Endothelial cell of umbilical vein (primary cell): ENCODE measurements at regions not wholly inside any gene's neighbourhood (a gene's known extent, or its start where the extent isn't known, plus 50 kb on each side); places are given as distances from the start of the nearest gene placed in this dataset.

Experiments used
- EZH2 ChIP-seq: IDR thresholded peaks from 2 replicates; pipeline ENCODE4 v1.6.1; 2012; ENCODE audit warnings: borderline replicate concordance, low read depth, mild to moderate bottlenecking, moderate library complexity, low read length, inconsistent platforms; ENCODE audit not compliant: severe bottlenecking
- FOS ChIP-seq: IDR thresholded peaks from 2 replicates; pipeline ENCODE4 v1.6.1; 2011; ENCODE audit warnings: mild to moderate bottlenecking, low read length, moderate library complexity, borderline replicate concordance; ENCODE audit not compliant: insufficient read depth
- GATA2 ChIP-seq: IDR thresholded peaks from 2 replicates; pipeline ENCODE4 v1.7.0; 2011; ENCODE audit warnings: low read depth, mild to moderate bottlenecking, moderate library complexity, mixed read lengths, low read length; ENCODE audit not compliant: insufficient read length, insufficient read depth
- MAX ChIP-seq: IDR thresholded peaks from 2 replicates; pipeline ENCODE4 v1.6.1; 2011; ENCODE audit not compliant: insufficient read depth, insufficient read length
- MYC ChIP-seq: IDR thresholded peaks from one replicate; pipeline ENCODE4 v1.6.1; 2011; ENCODE audit warnings: mild to moderate bottlenecking, low read depth, low read length
- POLR2AphosphoS5 ChIP-seq: IDR thresholded peaks from 2 replicates; pipeline ENCODE4 v1.6.1; 2012; ENCODE audit warnings: low read depth, mild to moderate bottlenecking, control low read depth, low read length, moderate library complexity; ENCODE audit not compliant: insufficient read depth
- TF ChIP-seq, protein P1 (sequence below), 2 donors: IDR thresholded peaks; 1 replicate in 1 of 2; 2 replicates in 1 of 2; pipeline ENCODE4 v1.5.1; 2011; ENCODE audit warnings: low read length in 2 of 2, mild to moderate bottlenecking in 2 of 2, moderate library complexity in 2 of 2, control low read depth in 1 of 2, inconsistent platforms in 1 of 2, low read depth in 1 of 2; ENCODE audit not compliant: insufficient read depth in 1 of 2; ENCODE audit errors: extremely low read depth in 1 of 2

GRCh38 chr15:26214290-26214689 lies 351.2 kb upstream of the ATP10A start:
- TF ChIP-seq, protein P1, sequence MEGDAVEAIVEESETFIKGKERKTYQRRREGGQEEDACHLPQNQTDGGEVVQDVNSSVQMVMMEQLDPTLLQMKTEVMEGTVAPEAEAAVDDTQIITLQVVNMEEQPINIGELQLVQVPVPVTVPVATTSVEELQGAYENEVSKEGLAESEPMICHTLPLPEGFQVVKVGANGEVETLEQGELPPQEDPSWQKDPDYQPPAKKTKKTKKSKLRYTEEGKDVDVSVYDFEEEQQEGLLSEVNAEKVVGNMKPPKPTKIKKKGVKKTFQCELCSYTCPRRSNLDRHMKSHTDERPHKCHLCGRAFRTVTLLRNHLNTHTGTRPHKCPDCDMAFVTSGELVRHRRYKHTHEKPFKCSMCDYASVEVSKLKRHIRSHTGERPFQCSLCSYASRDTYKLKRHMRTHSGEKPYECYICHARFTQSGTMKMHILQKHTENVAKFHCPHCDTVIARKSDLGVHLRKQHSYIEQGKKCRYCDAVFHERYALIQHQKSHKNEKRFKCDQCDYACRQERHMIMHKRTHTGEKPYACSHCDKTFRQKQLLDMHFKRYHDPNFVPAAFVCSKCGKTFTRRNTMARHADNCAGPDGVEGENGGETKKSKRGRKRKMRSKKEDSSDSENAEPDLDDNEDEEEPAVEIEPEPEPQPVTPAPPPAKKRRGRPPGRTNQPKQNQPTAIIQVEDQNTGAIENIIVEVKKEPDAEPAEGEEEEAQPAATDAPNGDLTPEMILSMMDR (IDR thresholded peaks at IDR 0.05; ENCODE audit: extremely low read depth in 1 of 2, insufficient read depth in 1 of 2, low read depth in 1 of 2, low read length in 2 of 2): no peak
- no peak for TF ChIP-seq GATA2
- TF ChIP-seq MAX: no peak
- TF ChIP-seq POLR2AphosphoS5: no peak
- no peak for TF ChIP-seq FOS
- no peak for TF ChIP-seq EZH2
- TF ChIP-seq MYC: no peak
